ENCODE measurements at regions not wholly inside any gene's neighbourhood (a gene's known extent, or its start where the extent isn't known, plus 50 kb on each side); places are given as distances from the start of the nearest gene placed in this dataset.

- no peak for DNase-seq (ENCODE audit: low spot score)
Measured at GRCh38 chr10:6305401-6306321, 102.9 kb downstream of the PFKFB3 start.

- no peak for DNase-seq (ENCODE audit: low spot score)
Measured at GRCh38 chr10:6306917-6307316, 104.2 kb downstream of the PFKFB3 start.

GRCh38 chr10:6309816-6310215 is 107.1 kb downstream of the PFKFB3 start:
- DNase-seq (ENCODE audit: low spot score): no peak

GRCh38 chr10:6310977-6311376 is 108.2 kb downstream of the PFKFB3 start:
- DNase-seq (ENCODE audit: low spot score): no peak

- DNase-seq (ENCODE audit: low spot score): no peak
Measured at GRCh38 chr10:6311700-6312330, 109.1 kb downstream of the PFKFB3 start.

- DNase-seq (ENCODE audit: low spot score): no peak
Measured at GRCh38 chr10:6312636-6313035, 109.9 kb downstream of the PFKFB3 start.

- no peak for DNase-seq (ENCODE audit: low spot score)
Measured at GRCh38 chr10:6313111-6313895, 110.6 kb downstream of the PFKFB3 start.

- DNase-seq (ENCODE audit: low spot score): no peak
Measured at GRCh38 chr10:6314620-6315205, 112.0 kb downstream of the PFKFB3 start.

GRCh38 chr10:6319119-6319518 is 116.4 kb downstream of the PFKFB3 start:
- no peak for DNase-seq (ENCODE audit: low spot score)

- no peak for DNase-seq (ENCODE audit: low spot score)
Measured at GRCh38 chr10:6320320-6321010, 117.7 kb downstream of the PFKFB3 start.

- peak; percentile 8 for DNase-seq (ENCODE audit: low spot score)
Measured at GRCh38 chr10:6321880-6322279, 119.1 kb downstream of the PFKFB3 start.

- DNase-seq (ENCODE audit: low spot score): no peak
Measured at GRCh38 chr10:6322805-6323204, 120.1 kb downstream of the PFKFB3 start.

- DNase-seq (ENCODE audit: low spot score): no peak
Measured at GRCh38 chr10:6327961-6328698, 125.4 kb downstream of the PFKFB3 start.

GRCh38 chr10:6328699-6329423 is 126.1 kb downstream of the PFKFB3 start:
- no peak for DNase-seq (ENCODE audit: low spot score)

GRCh38 chr10:6333086-6333485 is 130.4 kb downstream of the PFKFB3 start:
- DNase-seq (ENCODE audit: low spot score): no peak

- DNase-seq (ENCODE audit: low spot score): no peak
Measured at GRCh38 chr10:6333973-6334372, 131.2 kb downstream of the PFKFB3 start.

GRCh38 chr10:6336016-6336415 is 133.3 kb downstream of the PFKFB3 start:
- DNase-seq (ENCODE audit: low spot score): no peak

GRCh38 chr10:6337382-6337781 is 134.7 kb downstream of the PFKFB3 start:
- DNase-seq (ENCODE audit: low spot score): no peak

GRCh38 chr10:6338361-6338760 is 135.6 kb downstream of the PFKFB3 start:
- no peak for DNase-seq (ENCODE audit: low spot score)

GRCh38 chr10:6339891-6340290 is 137.2 kb downstream of the PFKFB3 start:
- DNase-seq (ENCODE audit: low spot score): no peak

Measured in COLO829 (cell line).